ENCODE measurements at regions not wholly inside any gene's neighbourhood (a gene's known extent, or its start where the extent isn't known, plus 50 kb on each side); places are given as distances from the start of the nearest gene placed in this dataset.

DNA sequence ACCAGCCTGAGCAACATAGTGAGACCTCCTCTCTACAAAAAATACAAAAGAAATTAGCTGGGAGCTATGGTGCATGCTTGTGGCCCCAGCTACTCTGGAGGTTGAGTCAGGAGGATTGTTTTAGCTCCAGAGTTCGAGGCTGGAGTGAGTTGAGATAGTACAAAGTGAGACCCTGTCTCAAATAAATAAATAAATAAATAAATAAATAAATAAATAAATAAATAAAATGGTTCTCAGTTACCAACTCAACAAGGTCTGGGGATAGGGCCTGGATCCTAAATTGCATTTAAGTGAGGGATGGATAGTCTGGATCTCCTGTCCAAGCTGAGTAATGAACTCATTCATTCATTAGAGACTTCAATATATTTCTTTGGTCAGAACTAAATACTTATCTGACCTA is 115.7 kb upstream of the IL1RAPL2 start:
- TF ChIP-seq CTCF (IDR thresholded peaks at IDR 0.05) (no peak), TCF7L2 (IDR thresholded peaks at IDR 0.05; ENCODE audit: low read depth, low read length) (no peak), POLR2AphosphoS5 (IDR thresholded peaks at IDR 0.05; ENCODE audit: low read depth, low read length) (no peak)
- TF ChIP-seq, protein P1, sequence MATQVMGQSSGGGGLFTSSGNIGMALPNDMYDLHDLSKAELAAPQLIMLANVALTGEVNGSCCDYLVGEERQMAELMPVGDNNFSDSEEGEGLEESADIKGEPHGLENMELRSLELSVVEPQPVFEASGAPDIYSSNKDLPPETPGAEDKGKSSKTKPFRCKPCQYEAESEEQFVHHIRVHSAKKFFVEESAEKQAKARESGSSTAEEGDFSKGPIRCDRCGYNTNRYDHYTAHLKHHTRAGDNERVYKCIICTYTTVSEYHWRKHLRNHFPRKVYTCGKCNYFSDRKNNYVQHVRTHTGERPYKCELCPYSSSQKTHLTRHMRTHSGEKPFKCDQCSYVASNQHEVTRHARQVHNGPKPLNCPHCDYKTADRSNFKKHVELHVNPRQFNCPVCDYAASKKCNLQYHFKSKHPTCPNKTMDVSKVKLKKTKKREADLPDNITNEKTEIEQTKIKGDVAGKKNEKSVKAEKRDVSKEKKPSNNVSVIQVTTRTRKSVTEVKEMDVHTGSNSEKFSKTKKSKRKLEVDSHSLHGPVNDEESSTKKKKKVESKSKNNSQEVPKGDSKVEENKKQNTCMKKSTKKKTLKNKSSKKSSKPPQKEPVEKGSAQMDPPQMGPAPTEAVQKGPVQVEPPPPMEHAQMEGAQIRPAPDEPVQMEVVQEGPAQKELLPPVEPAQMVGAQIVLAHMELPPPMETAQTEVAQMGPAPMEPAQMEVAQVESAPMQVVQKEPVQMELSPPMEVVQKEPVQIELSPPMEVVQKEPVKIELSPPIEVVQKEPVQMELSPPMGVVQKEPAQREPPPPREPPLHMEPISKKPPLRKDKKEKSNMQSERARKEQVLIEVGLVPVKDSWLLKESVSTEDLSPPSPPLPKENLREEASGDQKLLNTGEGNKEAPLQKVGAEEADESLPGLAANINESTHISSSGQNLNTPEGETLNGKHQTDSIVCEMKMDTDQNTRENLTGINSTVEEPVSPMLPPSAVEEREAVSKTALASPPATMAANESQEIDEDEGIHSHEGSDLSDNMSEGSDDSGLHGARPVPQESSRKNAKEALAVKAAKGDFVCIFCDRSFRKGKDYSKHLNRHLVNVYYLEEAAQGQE (IDR thresholded peaks at IDR 0.05; ENCODE audit: insufficient read depth in 1 of 2, low read depth in 2 of 2, low read length in 1 of 2) = no peak

Data from Panc1 (cell line).